A549 (cell line): ENCODE measurements at regions not wholly inside any gene's neighbourhood (a gene's known extent, or its start where the extent isn't known, plus 50 kb on each side); places are given as distances from the start of the nearest gene placed in this dataset.

Experiments used
- ATAC-seq, 2 experiments: fragments of 200-7000 bp in 1 of 2; fragments of >200 bp in 1 of 2; cut with Nextera tagmentation in 1 of 2; cut with Tn5 transposase in 1 of 2; 3 replicates each; pipeline versions ENCODE4 v1.8.0 to v1.9.1; 2018 to 2020; ENCODE audit warnings: mild to moderate bottlenecking in 1 of 2, moderate library complexity in 1 of 2
- CTCF ChIA-PET: fragments of 300-600 bp; sonication (Branson Sonifier 250); formaldehyde crosslinking; extraction: SDS; loops from one replicate; lab custom pipeline; 2021; ENCODE audit warnings: antibody characterized with exemption, inconsistent platforms; lab: Yijun Ruan, JAX
- POLR2A ChIA-PET: fragments of 350-600 bp; formaldehyde crosslinking; extraction: SDS; loops from one replicate; lab custom pipeline; 2021; ENCODE audit warnings: antibody characterized with exemption, inconsistent platforms; lab: Yijun Ruan, JAX
- DNase-seq, 2 experiments: peaks; one replicate each; pipeline versions ENCODE4 v3.0.0 to v3.0.0-alpha.2; 2011 to 2016; ENCODE audit warnings: low read depth in 1 of 2, low spot score in 1 of 2
- FAIRE-seq: peaks from 2 replicates; lab custom pipeline; 2011; peaks lifted over from hg19 to GRCh38; lab: Jason Lieb, UNC
- H3K27ac ChIP-seq, 2 experiments: fragments of >200 bp; sonication (Bioruptor Twin); formaldehyde crosslinking; 3 replicates each; pipeline ENCODE4 v1.5.1; 2016 to 2017
- H3K4me1 ChIP-seq: fragments of >200 bp; sonication (Bioruptor Twin); formaldehyde crosslinking; 3 replicates; pipeline ENCODE4 v1.6.1; 2016
- H3K4me2 ChIP-seq: fragments of >200 bp; sonication (Bioruptor Twin); formaldehyde crosslinking; 3 replicates; pipeline ENCODE4 v1.6.1; 2016
- H3K4me3 ChIP-seq: fragments of >200 bp; sonication (Bioruptor Twin); formaldehyde crosslinking; 3 replicates; pipeline ENCODE4 v1.5.1; 2016
- H3K9me3 ChIP-seq: fragments of >200 bp; sonication (Bioruptor Twin); formaldehyde crosslinking; 3 replicates; pipeline ENCODE4 v1.6.1; 2016
- ESRRA ChIP-seq: fragments of 150-350 bp; IDR thresholded peaks from 2 replicates; pipeline ENCODE4 v1.6.1; 2014; ENCODE audit warnings: mild to moderate bottlenecking, low read length, borderline replicate concordance
- GATA3 ChIP-seq: IDR thresholded peaks from 2 replicates; pipeline ENCODE4 v1.6.1; 2012; ENCODE audit warnings: borderline replicate concordance
- JUNB ChIP-seq: fragments of >200 bp; sonication (Bioruptor Twin); formaldehyde crosslinking; IDR thresholded peaks from 2 replicates; pipeline ENCODE4 v1.6.1; 2016
- KDM5A ChIP-seq: fragments of 200-600 bp; sonication (generic); IDR thresholded peaks from 2 replicates; pipeline ENCODE4 v1.6.1; 2016; ENCODE audit warnings: antibody characterized with exemption, mild to moderate bottlenecking
- POLR2A ChIP-seq: IDR thresholded peaks from 2 replicates; pipeline ENCODE4 v1.6.1; 2012; ENCODE audit warnings: mild to moderate bottlenecking, low read length
- RARB ChIP-seq: fragments of 250-450 bp; sonication (Bioruptor Pico); IDR thresholded peaks from 2 replicates; pipeline ENCODE4 v1.8.0; 2021; ENCODE audit warnings: mild to moderate bottlenecking, moderate library complexity
- RCOR1 ChIP-seq: fragments of 150-350 bp; IDR thresholded peaks from 2 replicates; pipeline ENCODE4 v1.6.1; 2014; ENCODE audit warnings: antibody characterized with exemption, low read length, low read depth
- RFX5 ChIP-seq: fragments of 450-650 bp; IDR thresholded peaks from 2 replicates; pipeline ENCODE4 v1.7.1; 2014; ENCODE audit warnings: antibody characterized with exemption, mild to moderate bottlenecking, moderate library complexity
- SMC3 ChIP-seq: fragments of >200 bp; sonication (Bioruptor Twin); formaldehyde crosslinking; IDR thresholded peaks from 3 replicates; pipeline ENCODE4 v1.6.1; 2018; ENCODE audit warnings: inconsistent platforms
- SREBF2 ChIP-seq: fragments of 450-650 bp; IDR thresholded peaks from 2 replicates; pipeline ENCODE4 v1.6.1; 2014; ENCODE audit warnings: mild to moderate bottlenecking, moderate library complexity
- TFCP2L1 ChIP-seq: fragments of 250-450 bp; sonication (Bioruptor Pico); IDR thresholded peaks from 2 replicates; pipeline ENCODE4 v1.5.0; 2021; ENCODE audit warnings: mild to moderate bottlenecking
- TP53 ChIP-seq: fragments of 250-450 bp; sonication (Bioruptor Pico); IDR thresholded peaks from 2 replicates; pipeline ENCODE4 v1.5.0; 2021; ENCODE audit warnings: mild to moderate bottlenecking, moderate library complexity
- ZNF302 ChIP-seq: fragments of 250-450 bp; sonication (Bioruptor Pico); IDR thresholded peaks from 2 replicates; pipeline ENCODE4 v1.9.0; 2021; ENCODE audit warnings: inconsistent platforms, mild to moderate bottlenecking, moderate library complexity
- WGBS: methylation state at CpG from one replicate; pipeline ENCODE4 v1.1.6; 2017; ENCODE audit errors: missing lambda C conversion rate; 5-methylcytosine and 5-hydroxymethylcytosine counted together
- TF ChIP-seq, protein P1 (sequence below): fragments of >200 bp; sonication (Bioruptor Twin); formaldehyde crosslinking; IDR thresholded peaks from 3 replicates; pipeline ENCODE4 v1.5.1; 2016
- TF ChIP-seq, protein P2 (sequence below): fragments of >200 bp; sonication (Bioruptor Twin); formaldehyde crosslinking; IDR thresholded peaks from 2 replicates; pipeline ENCODE4 v1.6.1; 2016
- TF ChIP-seq, protein P3 (sequence below): fragments of 450-650 bp; IDR thresholded peaks from 2 replicates; pipeline ENCODE4 v1.6.1; 2014; ENCODE audit warnings: antibody characterized with exemption
- TF ChIP-seq, protein P4 (sequence below): IDR thresholded peaks from 2 replicates; pipeline ENCODE4 v1.6.1; 2012
- TF ChIP-seq, protein P5 (sequence below): fragments of 250-450 bp; sonication (Bioruptor Pico); IDR thresholded peaks from 2 replicates; pipeline ENCODE4 v1.5.0; 2021; ENCODE audit warnings: mild to moderate bottlenecking, moderate library complexity, borderline replicate concordance
- TF ChIP-seq, protein P6 (sequence below): fragments of 250-450 bp; sonication (Bioruptor Pico); IDR thresholded peaks from 2 replicates; pipeline ENCODE4 v1.5.0; 2020; ENCODE audit warnings: low read depth, mild to moderate bottlenecking, moderate library complexity

DNA sequence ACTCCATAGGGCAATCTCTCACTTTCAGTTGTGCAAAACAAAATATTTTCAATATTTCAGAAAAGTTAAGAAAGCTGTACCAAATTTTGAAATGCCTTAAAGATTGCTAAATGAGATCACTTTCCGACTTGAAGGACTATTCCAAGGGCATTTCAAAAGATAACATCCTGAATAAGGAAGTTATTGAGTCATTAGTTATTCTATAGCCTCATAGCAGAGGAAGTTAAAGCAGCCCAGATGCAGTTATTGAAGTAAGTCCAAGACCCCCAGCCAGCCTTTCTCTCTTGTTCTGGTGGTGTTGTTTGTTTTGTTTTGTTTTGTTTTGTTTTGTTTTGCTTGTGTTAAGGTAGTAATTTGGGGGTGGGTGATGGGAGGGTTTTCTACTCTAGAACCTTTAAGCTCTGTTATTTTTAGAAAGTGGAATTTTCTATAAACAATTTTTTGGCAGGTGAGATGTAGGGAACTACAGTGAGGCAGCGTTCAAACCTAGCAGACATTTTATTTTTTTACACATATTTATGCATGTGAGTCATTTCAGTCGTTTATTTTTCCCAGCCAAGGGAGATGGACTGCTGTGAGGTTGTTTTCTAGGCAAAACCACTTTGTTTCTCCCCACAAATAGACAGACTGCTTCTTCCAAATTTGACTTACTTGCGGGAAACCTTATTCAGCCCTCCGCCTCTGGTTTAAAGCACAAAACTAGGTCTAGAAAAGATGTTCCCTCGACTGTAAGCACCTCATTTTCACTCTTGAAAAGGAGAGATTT is 216.3 kb upstream of the ARPP21 start:
- H3K4me2 ChIP-seq = no peak overlapping the region
- TF ChIP-seq POLR2A (no peak), JUNB (no peak), ESRRA (no peak), RARB (CRISPR knock-in tag) (no peak)
- TF ChIP-seq, protein P1, sequence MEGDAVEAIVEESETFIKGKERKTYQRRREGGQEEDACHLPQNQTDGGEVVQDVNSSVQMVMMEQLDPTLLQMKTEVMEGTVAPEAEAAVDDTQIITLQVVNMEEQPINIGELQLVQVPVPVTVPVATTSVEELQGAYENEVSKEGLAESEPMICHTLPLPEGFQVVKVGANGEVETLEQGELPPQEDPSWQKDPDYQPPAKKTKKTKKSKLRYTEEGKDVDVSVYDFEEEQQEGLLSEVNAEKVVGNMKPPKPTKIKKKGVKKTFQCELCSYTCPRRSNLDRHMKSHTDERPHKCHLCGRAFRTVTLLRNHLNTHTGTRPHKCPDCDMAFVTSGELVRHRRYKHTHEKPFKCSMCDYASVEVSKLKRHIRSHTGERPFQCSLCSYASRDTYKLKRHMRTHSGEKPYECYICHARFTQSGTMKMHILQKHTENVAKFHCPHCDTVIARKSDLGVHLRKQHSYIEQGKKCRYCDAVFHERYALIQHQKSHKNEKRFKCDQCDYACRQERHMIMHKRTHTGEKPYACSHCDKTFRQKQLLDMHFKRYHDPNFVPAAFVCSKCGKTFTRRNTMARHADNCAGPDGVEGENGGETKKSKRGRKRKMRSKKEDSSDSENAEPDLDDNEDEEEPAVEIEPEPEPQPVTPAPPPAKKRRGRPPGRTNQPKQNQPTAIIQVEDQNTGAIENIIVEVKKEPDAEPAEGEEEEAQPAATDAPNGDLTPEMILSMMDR = no peak
- ATAC-seq (no peak), FAIRE-seq (no peak), DNase-seq (no peak)
- WGBS = 36% methylated on average over 6 of the region's 6 CpGs
- CTCF ChIA-PET = no interaction called here
- no peaks in the 10 kb centered on the region for H3K9me3 ChIP-seq
- POLR2A ChIA-PET = no interaction called here
- no peaks in the 10 kb centered on the region for H3K4me1 ChIP-seq
- H3K27ac ChIP-seq = no peak overlapping the region
- no peak overlapping the region for H3K4me3 ChIP-seq

DNA sequence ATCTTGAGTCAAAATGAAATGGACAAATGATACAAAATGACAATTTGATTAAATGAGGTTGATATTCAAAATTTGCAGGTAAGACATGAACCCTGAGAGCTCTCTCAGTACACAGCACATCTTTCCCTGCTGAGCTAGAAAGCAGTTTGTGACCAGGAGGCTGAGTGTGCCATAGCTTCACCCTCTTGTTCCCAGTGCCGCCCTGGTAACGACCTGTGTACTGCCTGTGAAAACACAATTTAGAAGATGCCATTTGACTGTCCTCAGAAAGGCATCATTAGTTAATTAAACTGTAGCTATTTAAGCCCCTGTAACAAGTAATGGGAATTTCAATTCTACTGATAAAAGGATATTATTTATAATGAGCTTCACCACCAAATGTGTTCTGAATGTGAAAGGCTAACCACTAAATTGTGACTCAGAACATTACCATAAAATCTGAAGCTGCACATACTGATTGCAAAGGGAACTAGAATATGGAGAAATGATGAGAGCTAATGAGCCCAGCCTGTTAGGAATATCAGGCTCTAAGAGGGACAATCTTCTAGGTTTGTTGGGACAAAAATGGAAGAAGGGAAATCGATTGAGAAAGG is 212.9 kb upstream of the ARPP21 start:
- Histone ChIP-seq H3K27ac (no peak overlapping the region), H3K4me1 (no peaks in the 10 kb centered on the region), H3K4me2 (no peak overlapping the region), H3K4me3 (no peak overlapping the region), H3K9me3 (no peaks in the 10 kb centered on the region)
- no peak for DNase-seq
- no peak for ATAC-seq
- ChIA-PET CTCF (interaction anchor here (1.1 kb wide), 1 partner anchor 13 kb away, joined by 6 read pairs; no protein-coding TSS in a partner anchor), POLR2A (no interaction called here)
- TF ChIP-seq, protein P2, sequence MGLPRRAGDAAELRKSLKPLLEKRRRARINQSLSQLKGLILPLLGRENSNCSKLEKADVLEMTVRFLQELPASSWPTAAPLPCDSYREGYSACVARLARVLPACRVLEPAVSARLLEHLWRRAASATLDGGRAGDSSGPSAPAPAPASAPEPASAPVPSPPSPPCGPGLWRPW = no peak
- TF ChIP-seq, protein P3, sequence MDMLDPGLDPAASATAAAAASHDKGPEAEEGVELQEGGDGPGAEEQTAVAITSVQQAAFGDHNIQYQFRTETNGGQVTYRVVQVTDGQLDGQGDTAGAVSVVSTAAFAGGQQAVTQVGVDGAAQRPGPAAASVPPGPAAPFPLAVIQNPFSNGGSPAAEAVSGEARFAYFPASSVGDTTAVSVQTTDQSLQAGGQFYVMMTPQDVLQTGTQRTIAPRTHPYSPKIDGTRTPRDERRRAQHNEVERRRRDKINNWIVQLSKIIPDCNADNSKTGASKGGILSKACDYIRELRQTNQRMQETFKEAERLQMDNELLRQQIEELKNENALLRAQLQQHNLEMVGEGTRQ = no peak
- TF ChIP-seq ESRRA = no peak
- TF ChIP-seq TFCP2L1 (CRISPR knock-in tag) = no peak
- no peak for TF ChIP-seq SREBF2
- TF ChIP-seq, protein P4, sequence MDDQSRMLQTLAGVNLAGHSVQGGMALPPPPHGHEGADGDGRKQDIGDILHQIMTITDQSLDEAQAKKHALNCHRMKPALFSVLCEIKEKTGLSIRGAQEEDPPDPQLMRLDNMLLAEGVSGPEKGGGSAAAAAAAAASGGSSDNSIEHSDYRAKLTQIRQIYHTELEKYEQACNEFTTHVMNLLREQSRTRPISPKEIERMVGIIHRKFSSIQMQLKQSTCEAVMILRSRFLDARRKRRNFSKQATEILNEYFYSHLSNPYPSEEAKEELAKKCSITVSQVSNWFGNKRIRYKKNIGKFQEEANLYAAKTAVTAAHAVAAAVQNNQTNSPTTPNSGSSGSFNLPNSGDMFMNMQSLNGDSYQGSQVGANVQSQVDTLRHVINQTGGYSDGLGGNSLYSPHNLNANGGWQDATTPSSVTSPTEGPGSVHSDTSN = no peak
- TF ChIP-seq TP53 (CRISPR knock-in tag) = no peak
- no peak for TF ChIP-seq POLR2A
- WGBS = 26% methylated on average over 3 of the region's 3 CpGs
- no peak for FAIRE-seq

DNA sequence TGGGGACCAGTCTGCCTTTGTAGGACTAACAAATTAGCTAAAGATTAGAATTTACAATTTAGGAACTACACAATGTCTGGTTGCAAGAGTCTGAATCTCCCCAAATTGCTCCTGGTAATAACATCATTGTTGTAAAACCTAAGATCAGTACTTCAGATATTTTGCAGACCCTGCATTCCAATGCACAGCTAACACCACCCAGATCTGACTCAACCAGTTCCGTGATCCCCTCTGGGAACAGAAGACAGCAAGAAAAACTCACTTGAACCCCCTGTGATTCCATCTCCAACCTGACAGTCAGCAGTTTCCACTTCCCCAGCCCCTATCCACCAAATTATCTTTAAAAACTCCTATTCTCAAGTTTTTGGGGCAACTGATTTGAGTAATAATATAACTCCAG is 201.9 kb upstream of the ARPP21 start:
- no peak overlapping the region for H3K27ac ChIP-seq
- FAIRE-seq = no peak
- CTCF ChIA-PET = no interaction called here
- ATAC-seq = no peak
- no peak for DNase-seq
- 29% methylated on average over 1 of the region's 1 CpG for WGBS
- H3K4me1 ChIP-seq = no peaks in the 10 kb centered on the region
- H3K4me2 ChIP-seq = no peak overlapping the region
- H3K9me3 ChIP-seq = no peaks in the 10 kb centered on the region
- H3K4me3 ChIP-seq = no peak overlapping the region
- TF ChIP-seq, protein P5, sequence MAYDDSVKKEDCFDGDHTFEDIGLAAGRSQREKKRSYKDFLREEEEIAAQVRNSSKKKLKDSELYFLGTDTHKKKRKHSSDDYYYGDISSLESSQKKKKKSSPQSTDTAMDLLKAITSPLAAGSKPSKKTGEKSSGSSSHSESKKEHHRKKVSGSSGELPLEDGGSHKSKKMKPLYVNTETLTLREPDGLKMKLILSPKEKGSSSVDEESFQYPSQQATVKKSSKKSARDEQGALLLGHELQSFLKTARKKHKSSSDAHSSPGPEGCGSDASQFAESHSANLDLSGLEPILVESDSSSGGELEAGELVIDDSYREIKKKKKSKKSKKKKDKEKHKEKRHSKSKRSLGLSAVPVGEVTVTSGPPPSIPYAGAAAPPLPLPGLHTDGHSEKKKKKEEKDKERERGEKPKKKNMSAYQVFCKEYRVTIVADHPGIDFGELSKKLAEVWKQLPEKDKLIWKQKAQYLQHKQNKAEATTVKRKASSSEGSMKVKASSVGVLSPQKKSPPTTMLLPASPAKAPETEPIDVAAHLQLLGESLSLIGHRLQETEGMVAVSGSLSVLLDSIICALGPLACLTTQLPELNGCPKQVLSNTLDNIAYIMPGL (CRISPR knock-in tag) = no peak
- TF ChIP-seq, protein P6, sequence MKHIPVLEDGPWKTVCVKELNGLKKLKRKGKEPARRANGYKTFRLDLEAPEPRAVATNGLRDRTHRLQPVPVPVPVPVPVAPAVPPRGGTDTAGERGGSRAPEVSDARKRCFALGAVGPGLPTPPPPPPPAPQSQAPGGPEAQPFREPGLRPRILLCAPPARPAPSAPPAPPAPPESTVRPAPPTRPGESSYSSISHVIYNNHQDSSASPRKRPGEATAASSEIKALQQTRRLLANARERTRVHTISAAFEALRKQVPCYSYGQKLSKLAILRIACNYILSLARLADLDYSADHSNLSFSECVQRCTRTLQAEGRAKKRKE (CRISPR knock-in tag) = no peak
- TF ChIP-seq RCOR1 = no peak
- no peak for TF ChIP-seq RFX5
- no peak for TF ChIP-seq ZNF302
- no peak for TF ChIP-seq GATA3
- TF ChIP-seq KDM5A = no peak
- TF ChIP-seq SMC3 = no peak
- TF ChIP-seq, all 56 proteins: peak for 0
- POLR2A ChIA-PET = no interaction called here
